ENCODE measurements at regions not wholly inside any gene's neighbourhood (a gene's known extent, or its start where the extent isn't known, plus 50 kb on each side); places are given as distances from the start of the nearest gene placed in this dataset.

DNA sequence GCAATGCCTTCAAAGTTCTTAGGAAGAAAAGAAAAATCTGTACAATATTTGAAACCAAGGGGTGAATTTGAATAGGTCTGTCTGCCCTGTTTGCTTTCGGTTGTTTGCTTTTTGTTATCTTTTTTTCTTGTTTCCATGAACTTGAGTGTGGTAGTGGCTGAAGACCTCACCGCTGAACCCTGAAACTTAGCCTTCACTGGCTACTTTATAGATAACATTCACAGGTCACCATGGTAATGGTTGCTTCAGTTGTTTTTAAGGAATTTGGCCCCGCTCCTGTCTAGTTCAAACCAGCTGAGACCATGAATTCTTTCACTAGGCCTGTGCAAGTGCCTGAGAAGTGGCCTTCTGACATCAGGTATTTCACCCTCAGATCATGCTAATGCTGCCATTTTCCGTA, 137.0 kb upstream of the PMFBP1 start:
- no peaks in the 10 kb centered on the region for H3K27me3 ChIP-seq (ENCODE audit: insufficient read depth, low read depth, low read length)
- H3K9me2 ChIP-seq (ENCODE audit: insufficient read depth, low read length) = no peaks in the 10 kb centered on the region
- H3K9me3 ChIP-seq (ENCODE audit: low read length) = no peaks in the 10 kb centered on the region
- H3F3A ChIP-seq (ENCODE audit: insufficient read depth, low read length, poor library complexity, severe bottlenecking) = peaks cover 4% of the 10 kb centered on the region
- TF ChIP-seq, protein P1, sequence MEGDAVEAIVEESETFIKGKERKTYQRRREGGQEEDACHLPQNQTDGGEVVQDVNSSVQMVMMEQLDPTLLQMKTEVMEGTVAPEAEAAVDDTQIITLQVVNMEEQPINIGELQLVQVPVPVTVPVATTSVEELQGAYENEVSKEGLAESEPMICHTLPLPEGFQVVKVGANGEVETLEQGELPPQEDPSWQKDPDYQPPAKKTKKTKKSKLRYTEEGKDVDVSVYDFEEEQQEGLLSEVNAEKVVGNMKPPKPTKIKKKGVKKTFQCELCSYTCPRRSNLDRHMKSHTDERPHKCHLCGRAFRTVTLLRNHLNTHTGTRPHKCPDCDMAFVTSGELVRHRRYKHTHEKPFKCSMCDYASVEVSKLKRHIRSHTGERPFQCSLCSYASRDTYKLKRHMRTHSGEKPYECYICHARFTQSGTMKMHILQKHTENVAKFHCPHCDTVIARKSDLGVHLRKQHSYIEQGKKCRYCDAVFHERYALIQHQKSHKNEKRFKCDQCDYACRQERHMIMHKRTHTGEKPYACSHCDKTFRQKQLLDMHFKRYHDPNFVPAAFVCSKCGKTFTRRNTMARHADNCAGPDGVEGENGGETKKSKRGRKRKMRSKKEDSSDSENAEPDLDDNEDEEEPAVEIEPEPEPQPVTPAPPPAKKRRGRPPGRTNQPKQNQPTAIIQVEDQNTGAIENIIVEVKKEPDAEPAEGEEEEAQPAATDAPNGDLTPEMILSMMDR (IDR thresholded peaks at IDR 0.05; ENCODE audit: poor library complexity, severe bottlenecking) = no peak
- TF ChIP-seq EP300 (conservative IDR thresholded peaks at IDR 0.05; ENCODE audit: poor library complexity, severe bottlenecking) (no peak), RAD21 (conservative IDR thresholded peaks at IDR 0.05) (no peak), MXI1 (conservative IDR thresholded peaks at IDR 0.05; ENCODE audit: poor library complexity, severe bottlenecking) (no peak), POLR2AphosphoS5 (IDR thresholded peaks at IDR 0.05) (no peak), REST (IDR thresholded peaks at IDR 0.05; ENCODE audit: borderline replicate concordance) (no peak), EZH2 (IDR thresholded peaks at IDR 0.05; ENCODE audit: borderline replicate concordance, insufficient read depth, low read length, poor library complexity, severe bottlenecking) (no peak), SMC3 (conservative IDR thresholded peaks at IDR 0.05; ENCODE audit: poor library complexity) (no peak), TAF1 (IDR thresholded peaks at IDR 0.05; ENCODE audit: low read depth) (no peak)
- no peak overlapping the region for H3K4me2 ChIP-seq (ENCODE audit: low read length)
- H3K79me2 ChIP-seq (replicated peaks; ENCODE audit: insufficient read depth, low read length) = no peaks in the 10 kb centered on the region
- no peak overlapping the region for H3K9ac ChIP-seq (ENCODE audit: low read length)
- H4K20me1 ChIP-seq (ENCODE audit: insufficient read depth) = no peaks in the 10 kb centered on the region
- H2AFZ ChIP-seq (ENCODE audit: low read depth, low read length) = no peak overlapping the region
- no peak overlapping the region for H3K4me3 ChIP-seq (ENCODE audit: low read length)
- H3K27ac ChIP-seq (ENCODE audit: low read length) = no peak overlapping the region
- no peaks in the 10 kb centered on the region for H3K36me3 ChIP-seq (ENCODE audit: insufficient read depth, low read length)

DNA sequence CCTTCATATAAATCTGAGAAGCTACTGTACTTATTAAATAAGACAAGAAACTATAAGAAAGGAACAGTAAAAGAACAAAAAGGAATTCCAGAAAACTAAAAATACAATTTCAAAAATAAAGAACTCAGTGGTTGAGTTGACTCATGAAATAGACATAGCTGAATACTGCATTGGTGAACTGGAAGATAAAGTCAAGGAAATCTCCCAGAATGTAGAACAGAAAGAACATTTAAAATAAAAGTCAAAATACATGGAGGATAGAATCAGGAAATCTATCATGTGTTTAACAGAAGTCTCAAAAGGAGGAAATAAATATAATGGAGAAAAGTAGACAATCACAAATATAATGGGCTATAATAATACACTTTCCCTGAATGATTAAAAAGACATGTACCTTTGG, 136.4 kb upstream of the PMFBP1 start:
- Histone ChIP-seq H3K36me3 (ENCODE audit: insufficient read depth, low read length) (no peaks in the 10 kb centered on the region), H3K27ac (ENCODE audit: low read length) (no peak overlapping the region), H4K20me1 (ENCODE audit: insufficient read depth) (no peaks in the 10 kb centered on the region), H3K4me3 (ENCODE audit: low read length) (no peak overlapping the region), H3K9me3 (ENCODE audit: low read length) (no peaks in the 10 kb centered on the region), H3K79me2 (replicated peaks; ENCODE audit: insufficient read depth, low read length) (no peaks in the 10 kb centered on the region), H3K4me2 (ENCODE audit: low read length) (no peak overlapping the region), H3F3A (ENCODE audit: insufficient read depth, low read length, poor library complexity, severe bottlenecking) (peaks cover 4% of the 10 kb centered on the region), H3K9me2 (ENCODE audit: insufficient read depth, low read length) (no peaks in the 10 kb centered on the region), H3K9ac (ENCODE audit: low read length) (no peak overlapping the region), H2AFZ (ENCODE audit: low read depth, low read length) (no peak overlapping the region), H3K27me3 (ENCODE audit: insufficient read depth, low read depth, low read length) (no peaks in the 10 kb centered on the region)
- TF ChIP-seq, protein P1 (IDR thresholded peaks at IDR 0.05; ENCODE audit: poor library complexity, severe bottlenecking) = no peak
- no peak for TF ChIP-seq REST (IDR thresholded peaks at IDR 0.05; ENCODE audit: borderline replicate concordance)
- no peak for TF ChIP-seq EP300 (conservative IDR thresholded peaks at IDR 0.05; ENCODE audit: poor library complexity, severe bottlenecking)
- TF ChIP-seq RAD21 (conservative IDR thresholded peaks at IDR 0.05) = no peak
- no peak for TF ChIP-seq POLR2AphosphoS5 (IDR thresholded peaks at IDR 0.05)
- no peak for TF ChIP-seq EZH2 (IDR thresholded peaks at IDR 0.05; ENCODE audit: borderline replicate concordance, insufficient read depth, low read length, poor library complexity, severe bottlenecking)
- no peak for TF ChIP-seq SMC3 (conservative IDR thresholded peaks at IDR 0.05; ENCODE audit: poor library complexity)
- TF ChIP-seq TAF1 (IDR thresholded peaks at IDR 0.05; ENCODE audit: low read depth) = no peak
- TF ChIP-seq MXI1 (conservative IDR thresholded peaks at IDR 0.05; ENCODE audit: poor library complexity, severe bottlenecking) = no peak
